ENCODE measurements at regions not wholly inside any gene's neighbourhood (a gene's known extent, or its start where the extent isn't known, plus 50 kb on each side); places are given as distances from the start of the nearest gene placed in this dataset.
A peak's percentile ranks its signal among the peaks of the same experiment; 100 is the strongest.

DNA sequence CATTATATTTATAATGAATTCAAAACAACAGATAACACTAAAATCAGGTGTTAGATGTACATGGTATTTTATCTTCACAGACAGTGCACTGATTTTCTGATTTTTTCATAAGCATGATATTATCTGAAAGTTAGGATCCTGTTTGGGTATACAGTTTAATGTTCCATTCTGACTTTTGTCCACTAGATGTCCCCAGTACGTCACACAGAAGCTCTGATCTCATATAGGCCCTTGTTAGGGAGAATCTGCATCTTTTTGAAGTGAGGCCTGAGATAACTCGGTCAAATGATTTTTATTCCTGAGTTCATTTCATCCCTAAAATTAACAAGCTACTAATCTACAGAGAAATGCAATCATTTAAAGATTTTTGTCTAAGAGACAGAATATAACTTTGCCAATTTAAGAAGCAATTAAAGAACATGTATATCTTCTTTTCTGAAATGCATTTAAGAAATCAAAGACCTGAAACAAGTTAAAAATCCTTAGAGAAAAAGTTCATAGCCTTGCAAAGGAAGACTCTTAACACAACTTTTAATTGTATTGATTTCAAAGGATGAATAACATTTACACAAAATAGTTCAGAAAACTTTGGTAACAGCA, 72.0 kb upstream of the TES start:
- no peak for TF ChIP-seq EZH2phosphoT487 (IDR thresholded peaks at IDR 0.05; ENCODE audit: borderline replicate concordance, low read length)
- TF ChIP-seq, protein P1, sequence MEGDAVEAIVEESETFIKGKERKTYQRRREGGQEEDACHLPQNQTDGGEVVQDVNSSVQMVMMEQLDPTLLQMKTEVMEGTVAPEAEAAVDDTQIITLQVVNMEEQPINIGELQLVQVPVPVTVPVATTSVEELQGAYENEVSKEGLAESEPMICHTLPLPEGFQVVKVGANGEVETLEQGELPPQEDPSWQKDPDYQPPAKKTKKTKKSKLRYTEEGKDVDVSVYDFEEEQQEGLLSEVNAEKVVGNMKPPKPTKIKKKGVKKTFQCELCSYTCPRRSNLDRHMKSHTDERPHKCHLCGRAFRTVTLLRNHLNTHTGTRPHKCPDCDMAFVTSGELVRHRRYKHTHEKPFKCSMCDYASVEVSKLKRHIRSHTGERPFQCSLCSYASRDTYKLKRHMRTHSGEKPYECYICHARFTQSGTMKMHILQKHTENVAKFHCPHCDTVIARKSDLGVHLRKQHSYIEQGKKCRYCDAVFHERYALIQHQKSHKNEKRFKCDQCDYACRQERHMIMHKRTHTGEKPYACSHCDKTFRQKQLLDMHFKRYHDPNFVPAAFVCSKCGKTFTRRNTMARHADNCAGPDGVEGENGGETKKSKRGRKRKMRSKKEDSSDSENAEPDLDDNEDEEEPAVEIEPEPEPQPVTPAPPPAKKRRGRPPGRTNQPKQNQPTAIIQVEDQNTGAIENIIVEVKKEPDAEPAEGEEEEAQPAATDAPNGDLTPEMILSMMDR (conservative IDR thresholded peaks at IDR 0.05; ENCODE audit: low read depth, low read length), result peak; percentile 92
- no peak for TF ChIP-seq EZH2 (IDR thresholded peaks at IDR 0.05; ENCODE audit: low read length, unreplicated experiment)
